NCI-H2029 (cell line): ENCODE measurements at regions not wholly inside any gene's neighbourhood (a gene's known extent, or its start where the extent isn't known, plus 50 kb on each side); places are given as distances from the start of the nearest gene placed in this dataset.
"Not testable (repeated sequence)": the region's sequence is repeated elsewhere in the genome, so short reads cannot be mapped to it uniquely, and the experiment has no call there.

Experiments
- DNase-seq: peaks from one replicate; lab custom pipeline; 2025; lab: John Stamatoyannopoulos, UW

DNA sequence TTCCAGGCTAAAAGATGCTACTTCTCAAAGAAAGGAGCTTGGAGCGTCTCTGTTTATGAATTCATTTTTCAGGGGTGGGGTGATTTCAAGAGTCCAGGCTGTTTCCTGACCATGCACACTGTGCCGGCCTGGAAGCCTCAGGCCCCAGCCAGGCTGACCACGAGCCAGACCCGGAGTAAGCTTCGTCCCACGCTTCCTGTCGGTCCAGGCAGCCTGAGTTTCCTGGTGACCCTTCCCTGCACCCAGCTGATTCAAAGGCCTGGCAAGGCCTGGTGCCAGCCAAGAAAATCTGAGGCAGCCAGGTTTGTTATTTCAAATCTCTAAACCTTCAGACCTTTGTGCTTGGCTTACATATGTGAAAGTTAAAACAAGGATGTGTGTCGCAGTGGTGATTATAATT lies 62.1 kb upstream of the SMURF2 start:
- DNase-seq = not testable (repeated sequence)

DNA sequence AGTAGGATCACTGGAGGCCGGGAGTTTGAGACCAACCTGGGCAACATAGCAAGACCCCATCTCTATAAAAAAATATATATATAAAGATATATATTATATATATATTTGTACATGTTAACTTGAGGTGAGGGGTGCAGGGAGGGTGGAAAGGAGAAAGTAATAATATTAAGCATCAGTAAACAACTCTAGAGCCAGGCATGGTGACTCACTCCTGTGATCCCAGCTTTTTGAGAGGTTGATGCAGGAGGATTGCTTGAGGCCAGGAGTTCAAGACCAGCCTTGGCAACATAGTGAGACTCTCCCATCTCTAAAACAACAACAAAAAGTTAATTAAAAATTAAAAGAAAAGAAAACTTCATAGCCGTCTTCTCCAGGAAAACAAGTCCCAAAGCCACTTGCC lies 61.7 kb upstream of the SMURF2 start:
- no peak for DNase-seq

GRCh38 chr17:64721556-64721955 lies 59.4 kb upstream of the SMURF2 start:
- not testable (repeated sequence) for DNase-seq

- not testable (repeated sequence) for DNase-seq
Measured at GRCh38 chr17:64720253-64720652, 58.1 kb upstream of the SMURF2 start.

GRCh38 chr17:64719517-64719916 lies 57.4 kb upstream of the SMURF2 start:
- not testable (repeated sequence) for DNase-seq

GRCh38 chr17:64718816-64719215 lies 56.7 kb upstream of the SMURF2 start:
- DNase-seq = not testable (repeated sequence)

- DNase-seq = peak; percentile 51
Measured at GRCh38 chr17:64718058-64718457, 56.0 kb upstream of the SMURF2 start.

DNA sequence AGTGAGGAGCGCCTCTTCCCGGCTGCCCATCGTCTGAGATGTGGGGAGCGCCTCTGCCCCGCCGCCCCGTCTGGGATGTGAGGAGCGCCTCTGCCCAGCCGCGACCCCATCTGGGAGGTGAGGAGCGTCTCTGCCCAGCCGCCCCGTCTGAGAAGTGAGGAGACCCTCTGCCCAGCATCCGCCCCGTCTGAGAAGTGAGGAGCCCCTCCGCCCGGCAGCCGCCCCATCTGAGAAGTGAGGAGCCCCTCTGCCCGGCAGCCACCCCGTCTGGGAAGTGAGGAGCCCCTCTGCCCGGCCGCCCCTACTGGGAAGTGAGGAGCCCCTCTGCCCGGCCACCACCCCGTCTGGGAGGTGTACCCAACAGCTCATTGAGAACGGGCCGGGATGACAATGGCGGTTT lies 54.4 kb upstream of the SMURF2 start:
- not testable (repeated sequence) for DNase-seq

- DNase-seq = not testable (repeated sequence)
Measured at GRCh38 chr17:64713786-64714185, 51.7 kb upstream of the SMURF2 start.

- not testable (repeated sequence) for DNase-seq
Measured at GRCh38 chr17:64712557-64713351, 50.6 kb upstream of the SMURF2 start.
